T1000 (cell line): ENCODE measurements at regions not wholly inside any gene's neighbourhood (a gene's known extent, or its start where the extent isn't known, plus 50 kb on each side); places are given as distances from the start of the nearest gene placed in this dataset.
"Not testable (repeated sequence)": the region's sequence is repeated elsewhere in the genome, so short reads cannot be mapped to it uniquely, and the experiment has no call there.

Source experiments
- DNase-seq: peaks from one replicate; lab custom pipeline; 2025; ENCODE audit warnings: mixed read lengths; lab: John Stamatoyannopoulos, UW

GRCh38 chr7:101743241-101743994 is 74.0 kb upstream of the CUX1 start:
- DNase-seq: peak; percentile 15

- DNase-seq: no peak
Observed at GRCh38 chr7:101743995-101744360, 73.4 kb upstream of the CUX1 start.

GRCh38 chr7:101744588-101744987 is 72.8 kb upstream of the CUX1 start:
- DNase-seq: no peak

- DNase-seq: no peak
Observed at GRCh38 chr7:101746314-101746713, 71.1 kb upstream of the CUX1 start.

GRCh38 chr7:101747053-101747878 is 70.2 kb upstream of the CUX1 start:
- no peak for DNase-seq

GRCh38 chr7:101747879-101748345 is 69.5 kb upstream of the CUX1 start:
- DNase-seq: no peak

GRCh38 chr7:101749891-101750290 is 67.5 kb upstream of the CUX1 start:
- no peak for DNase-seq

GRCh38 chr7:101753316-101753715 is 64.1 kb upstream of the CUX1 start:
- DNase-seq: no peak

- no peak for DNase-seq
Observed at GRCh38 chr7:101754424-101755159, 62.8 kb upstream of the CUX1 start.

GRCh38 chr7:101757879-101758278 is 59.5 kb upstream of the CUX1 start:
- DNase-seq: no peak

- DNase-seq: not testable (repeated sequence)
Observed at GRCh38 chr7:101758519-101758918, 58.9 kb upstream of the CUX1 start.

GRCh38 chr7:101764221-101764620 is 53.2 kb upstream of the CUX1 start:
- DNase-seq: no peak

GRCh38 chr7:101767544-101767943 is 49.9 kb upstream of the CUX1 start:
- DNase-seq: no peak
